H54 (cell line): ENCODE measurements at regions not wholly inside any gene's neighbourhood (a gene's known extent, or its start where the extent isn't known, plus 50 kb on each side); places are given as distances from the start of the nearest gene placed in this dataset.

Experiments
- DNase-seq: peaks from one replicate; pipeline ENCODE4 v3.0.0; 2011; ENCODE audit warnings: low spot score, mixed read lengths; ENCODE audit not compliant: insufficient read length
- FAIRE-seq: peaks from 3 replicates; lab custom pipeline; 2011; peaks lifted over from hg19 to GRCh38; lab: Jason Lieb, UNC
- POLR2A ChIP-seq: IDR thresholded peaks from 2 replicates; pipeline ENCODE4 v1.6.1; 2011; ENCODE audit warnings: low read depth, mild to moderate bottlenecking, low read length

DNA sequence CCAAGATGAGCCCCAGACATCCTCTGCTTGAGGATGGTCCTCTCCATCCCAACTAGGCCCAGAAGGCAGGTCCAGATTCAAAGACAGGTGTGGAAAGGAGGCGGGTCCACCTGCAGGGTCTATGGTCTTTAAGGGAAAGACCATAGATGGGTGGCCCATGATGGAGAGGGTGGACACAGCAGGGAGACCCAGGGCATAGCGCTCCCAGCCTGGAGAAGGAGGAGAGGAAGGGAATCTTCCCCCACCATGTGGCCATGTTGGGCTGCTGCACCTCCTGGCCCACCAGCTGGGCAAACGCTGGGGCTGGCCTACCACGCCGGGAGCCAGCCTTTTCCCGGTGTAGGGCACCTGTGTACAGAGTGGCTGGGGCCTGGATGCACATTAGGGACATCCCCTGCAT, 265.2 kb upstream of the TLE3 start:
- FAIRE-seq (no peak), DNase-seq (no peak)
- no peak for TF ChIP-seq POLR2A

DNA sequence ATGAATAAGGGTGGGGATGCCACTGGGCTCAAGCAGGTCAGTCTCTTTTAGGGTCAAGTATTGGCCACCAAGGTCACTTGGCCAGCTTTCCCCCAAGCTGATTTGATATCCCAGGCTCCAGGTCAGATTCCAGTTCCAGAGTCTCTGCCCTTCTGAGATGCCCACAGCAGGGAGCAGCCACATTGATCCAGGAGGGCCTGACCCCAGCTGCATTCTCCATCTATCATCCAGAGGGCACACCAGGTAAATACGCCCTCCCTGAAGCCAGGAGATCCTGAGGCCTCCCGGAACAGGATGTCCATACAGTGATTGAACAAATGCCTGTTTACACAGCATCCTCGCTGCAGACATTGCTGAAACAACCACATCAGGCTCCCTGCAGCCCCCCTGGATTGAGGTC, 264.6 kb upstream of the TLE3 start:
- no peak for FAIRE-seq
- TF ChIP-seq POLR2A, result no peak
- DNase-seq, result no peak

DNA sequence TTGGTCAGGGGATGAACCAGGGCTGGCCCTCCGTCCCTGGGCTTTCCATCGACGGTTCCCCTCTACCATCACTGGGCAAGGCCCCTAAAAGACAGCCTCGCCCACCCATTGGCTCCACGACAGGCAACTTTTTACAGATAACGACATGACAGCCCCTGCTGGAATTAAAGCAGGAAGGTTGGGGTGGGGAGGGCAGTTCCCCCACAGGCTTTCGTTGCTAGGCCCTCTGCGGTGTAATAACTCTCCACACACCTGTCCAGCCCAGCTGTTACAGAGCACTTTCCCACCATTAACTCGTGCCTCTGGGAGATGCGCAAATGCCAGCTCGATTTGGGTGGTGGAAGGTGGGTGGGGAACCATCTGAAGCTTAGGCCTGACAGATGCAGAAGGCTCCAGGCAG, 264.2 kb upstream of the TLE3 start:
- FAIRE-seq (no peak), DNase-seq (no peak)
- no peak for TF ChIP-seq POLR2A

DNA sequence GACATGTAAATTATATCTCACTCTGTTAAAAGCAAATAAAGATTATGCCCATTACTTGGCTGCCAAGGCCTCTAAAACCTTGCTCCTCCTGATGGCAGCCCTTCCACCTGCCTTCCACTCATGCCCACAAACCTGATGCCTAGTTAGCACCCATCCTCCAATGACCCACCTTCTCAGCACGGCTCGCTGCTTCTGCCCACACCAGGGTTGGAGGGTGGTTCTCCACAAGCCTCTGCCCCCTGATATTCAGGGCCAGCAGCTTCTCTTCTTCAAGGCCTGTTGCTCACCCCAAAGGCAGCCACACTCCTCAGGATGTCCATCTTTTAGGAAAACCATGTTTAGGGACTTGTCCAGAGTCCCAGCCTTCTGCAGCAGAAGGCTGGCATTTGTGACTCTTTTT, 263.4 kb upstream of the TLE3 start:
- DNase-seq (no peak), FAIRE-seq (no peak)
- TF ChIP-seq POLR2A, result no peak

DNA sequence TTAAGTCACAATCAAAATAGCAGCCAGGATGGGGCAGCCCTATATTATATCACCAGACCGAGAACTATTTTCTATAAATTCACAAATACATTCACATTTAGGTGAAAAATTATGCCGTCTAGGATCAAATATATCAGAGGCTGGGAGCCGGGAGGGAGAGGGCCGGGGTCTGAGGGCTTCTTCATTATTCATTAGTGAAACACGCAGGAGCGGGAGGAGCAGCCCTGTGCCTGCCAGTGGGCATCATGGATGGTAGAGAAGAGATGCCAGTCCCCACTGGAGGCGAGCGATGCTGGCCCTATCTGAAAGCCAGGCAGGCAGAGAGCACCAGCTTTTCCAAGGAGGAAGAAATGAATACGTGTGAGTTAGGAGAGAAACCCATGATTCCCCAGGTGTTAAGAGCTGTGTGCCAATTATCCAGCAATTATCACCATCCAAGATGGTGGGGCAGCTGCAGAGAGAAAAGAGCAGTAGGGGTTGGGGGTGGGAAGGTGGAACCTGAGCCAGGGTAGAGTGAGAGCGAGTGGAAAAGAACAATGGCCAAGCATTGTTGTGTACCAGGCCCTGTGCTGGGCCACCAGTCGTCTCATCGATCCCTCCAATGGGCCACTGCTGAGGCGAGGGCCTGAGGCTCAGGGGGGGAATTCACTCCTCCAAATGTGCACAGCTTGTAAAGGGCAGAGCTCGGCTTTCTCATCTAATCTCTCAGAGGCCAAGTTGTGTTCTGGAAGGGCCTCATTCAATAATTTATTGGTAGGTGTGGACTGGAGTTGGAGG, 261.3 kb upstream of the TLE3 start:
- DNase-seq, result no peak
- no peak for FAIRE-seq
- TF ChIP-seq POLR2A, result no peak

DNA sequence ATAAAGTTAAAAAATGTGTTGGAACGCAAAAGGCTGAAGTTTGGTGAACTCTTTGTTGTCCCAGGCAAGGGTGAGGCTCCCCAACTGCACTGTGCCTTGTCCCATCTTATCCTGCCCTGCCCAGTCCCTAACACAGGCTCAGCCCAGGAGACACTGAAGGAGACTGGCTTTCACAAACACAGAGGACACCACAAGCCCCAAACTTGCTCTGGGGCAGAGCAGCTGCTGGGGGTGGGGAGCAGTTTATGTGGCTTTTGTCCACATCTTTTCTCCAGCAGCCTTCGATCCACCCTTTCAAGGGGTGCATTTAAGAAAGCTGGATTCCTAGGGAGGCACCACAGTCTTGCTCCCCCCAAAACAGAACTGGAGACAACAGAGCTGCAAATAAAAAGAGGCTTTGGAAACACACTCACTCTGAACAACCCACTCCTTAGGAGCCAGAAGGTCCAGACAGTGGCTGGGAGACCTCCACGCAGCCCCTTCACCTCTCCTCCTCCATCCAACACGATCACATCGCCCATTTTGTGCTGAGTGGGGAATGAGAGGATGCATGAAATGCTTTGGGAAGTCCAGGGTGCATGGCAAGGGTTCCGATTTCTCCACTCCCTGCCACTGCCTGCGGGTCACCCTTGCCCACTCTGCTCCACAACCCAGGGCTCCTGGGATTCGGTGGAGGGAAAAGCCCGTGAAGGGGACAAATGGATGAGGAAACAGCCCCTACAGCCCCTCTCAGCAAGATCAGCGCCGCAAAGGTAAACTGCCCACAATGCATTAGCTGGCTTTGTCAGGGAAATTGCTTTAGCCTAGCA, 260.5 kb upstream of the TLE3 start:
- TF ChIP-seq POLR2A, result no peak
- FAIRE-seq, result no peak
- DNase-seq, result no peak

DNA sequence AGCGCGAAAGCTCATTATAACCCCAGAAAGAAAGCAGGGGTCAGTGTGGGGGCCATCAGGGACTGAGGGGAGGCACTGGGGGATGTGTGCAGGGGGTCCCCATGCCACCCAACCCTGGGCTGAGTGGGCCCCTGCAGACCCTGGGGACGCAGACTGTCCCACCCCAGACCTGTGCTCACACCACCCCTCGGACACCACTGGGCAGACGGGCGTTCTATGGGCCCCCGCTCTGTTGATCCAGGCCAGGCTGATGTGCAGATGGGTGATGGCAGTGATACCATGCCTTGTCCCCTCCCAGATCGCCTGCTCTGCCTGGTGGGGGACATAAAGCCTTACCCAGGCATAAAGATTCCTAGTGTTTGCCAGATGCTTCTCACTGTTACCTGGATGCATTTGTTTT, 259.7 kb upstream of the TLE3 start:
- no peak for TF ChIP-seq POLR2A
- DNase-seq, result no peak
- no peak for FAIRE-seq

DNA sequence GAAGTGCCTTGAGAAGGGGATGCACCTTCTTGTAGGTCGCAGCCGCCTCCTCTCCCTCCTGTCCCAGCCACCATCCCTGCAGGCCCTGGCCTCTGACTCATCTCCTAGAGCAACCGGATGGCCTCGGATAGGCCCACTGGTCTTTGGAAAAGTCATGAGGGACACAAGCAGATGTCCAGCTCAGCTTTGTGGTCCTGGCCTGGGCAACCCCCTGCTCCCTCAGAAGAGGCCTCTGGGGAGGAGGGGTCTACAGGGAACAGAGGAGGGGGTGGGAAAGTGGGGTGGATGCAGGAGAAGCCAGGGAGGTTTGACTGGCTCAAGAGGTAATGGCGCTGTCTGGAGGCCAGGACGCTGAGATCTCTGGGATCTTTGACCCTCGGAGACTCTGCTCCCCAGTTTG, 259.2 kb upstream of the TLE3 start:
- no peak for TF ChIP-seq POLR2A
- DNase-seq, result no peak
- no peak for FAIRE-seq

DNA sequence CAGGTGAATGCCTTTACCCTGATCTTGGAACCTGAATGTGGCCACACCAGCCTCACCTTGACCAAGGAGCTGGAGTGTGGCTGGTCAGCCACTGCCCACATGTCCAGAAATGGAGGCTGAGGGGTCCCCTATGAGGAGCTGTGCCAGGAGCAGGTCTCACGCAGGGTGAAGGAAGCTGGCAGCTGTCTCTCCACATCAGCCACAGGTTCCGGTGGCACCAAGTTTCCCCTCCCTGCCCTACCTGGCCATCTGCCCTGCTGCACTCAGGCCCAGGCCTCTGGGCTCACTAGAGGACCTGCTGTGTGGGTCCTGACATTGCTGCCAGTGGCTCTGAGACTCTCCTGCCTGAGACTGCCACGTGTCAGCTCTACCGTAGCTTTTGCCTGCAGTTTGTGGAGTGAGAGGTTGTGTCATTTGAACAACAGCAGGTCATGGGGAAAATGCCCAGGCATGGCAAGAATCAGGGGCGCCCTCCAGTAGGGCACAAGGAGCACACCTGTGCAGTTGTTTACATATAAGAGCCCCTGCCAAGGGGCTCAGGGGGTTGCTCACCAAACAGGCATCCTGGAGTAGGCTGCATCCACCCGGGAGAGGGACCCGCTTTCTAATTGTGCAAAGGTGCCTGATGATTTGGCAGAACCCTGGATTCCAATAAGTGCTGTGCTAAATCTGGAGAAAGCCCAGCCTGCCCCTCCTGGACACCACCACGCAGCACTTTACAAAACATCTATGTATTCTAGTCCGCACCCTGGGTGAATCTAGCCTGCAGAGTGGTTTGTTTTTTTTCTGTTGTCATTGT, 258.5 kb upstream of the TLE3 start:
- no peak for FAIRE-seq

DNA sequence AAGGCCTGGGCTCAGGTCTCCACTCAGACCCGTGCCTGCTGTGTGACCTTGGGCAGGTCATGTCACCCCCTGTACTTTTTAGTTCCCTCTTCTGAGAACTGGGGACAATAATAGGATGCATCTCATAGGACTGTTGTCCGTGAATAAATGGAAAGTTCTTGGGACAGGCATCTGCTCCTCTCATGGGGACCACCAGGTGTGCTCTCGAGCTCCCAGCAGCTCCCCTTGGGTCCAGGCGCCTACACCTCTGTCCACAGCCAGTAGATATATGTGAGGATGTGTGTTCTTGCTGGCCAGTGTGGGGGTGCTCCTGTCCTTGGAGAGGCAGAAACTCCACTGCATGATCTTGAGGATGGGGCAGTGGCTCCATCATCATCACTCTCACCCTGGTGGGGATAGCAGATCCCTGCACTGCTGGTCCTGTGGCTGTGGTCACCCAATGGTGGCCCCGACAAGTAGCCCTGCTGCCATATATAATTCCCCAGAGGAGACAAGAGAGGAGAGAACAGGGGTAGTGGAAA, 257.6 kb upstream of the TLE3 start:
- FAIRE-seq (no peak), DNase-seq (no peak)
- no peak for TF ChIP-seq POLR2A

More for the DNA sequence above, 258.5 kb upstream of the TLE3 start:
- no peak for DNase-seq
- TF ChIP-seq POLR2A, result no peak

DNA sequence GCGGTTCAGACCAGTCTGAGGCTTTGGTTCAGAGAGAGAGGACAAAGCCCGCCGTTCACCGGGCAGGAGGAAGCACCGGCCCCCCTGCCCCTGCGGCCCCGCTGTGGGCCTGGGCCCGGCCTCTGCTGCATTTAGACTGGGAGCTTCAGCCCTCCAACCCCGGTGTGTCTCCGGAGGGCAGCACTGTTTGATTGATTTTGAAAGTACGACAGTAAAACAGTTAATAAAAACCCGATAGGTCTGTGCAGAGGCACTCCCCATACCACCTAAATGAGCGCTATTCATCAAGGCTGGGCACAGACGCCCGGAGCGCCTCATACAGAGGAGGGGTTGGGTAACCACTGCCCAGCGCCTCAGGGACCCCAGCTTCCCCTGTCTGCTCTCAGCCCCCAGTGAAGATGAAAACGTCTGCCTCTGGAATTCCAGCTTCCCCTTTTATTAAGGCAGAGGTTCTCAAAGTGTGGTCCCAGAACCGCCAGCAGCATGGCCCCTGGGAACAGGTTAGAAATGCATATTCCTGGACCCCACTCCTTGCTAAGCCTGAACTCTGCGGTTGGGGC, 256.7 kb upstream of the TLE3 start:
- FAIRE-seq (no peak), DNase-seq (no peak)
- no peak for TF ChIP-seq POLR2A

DNA sequence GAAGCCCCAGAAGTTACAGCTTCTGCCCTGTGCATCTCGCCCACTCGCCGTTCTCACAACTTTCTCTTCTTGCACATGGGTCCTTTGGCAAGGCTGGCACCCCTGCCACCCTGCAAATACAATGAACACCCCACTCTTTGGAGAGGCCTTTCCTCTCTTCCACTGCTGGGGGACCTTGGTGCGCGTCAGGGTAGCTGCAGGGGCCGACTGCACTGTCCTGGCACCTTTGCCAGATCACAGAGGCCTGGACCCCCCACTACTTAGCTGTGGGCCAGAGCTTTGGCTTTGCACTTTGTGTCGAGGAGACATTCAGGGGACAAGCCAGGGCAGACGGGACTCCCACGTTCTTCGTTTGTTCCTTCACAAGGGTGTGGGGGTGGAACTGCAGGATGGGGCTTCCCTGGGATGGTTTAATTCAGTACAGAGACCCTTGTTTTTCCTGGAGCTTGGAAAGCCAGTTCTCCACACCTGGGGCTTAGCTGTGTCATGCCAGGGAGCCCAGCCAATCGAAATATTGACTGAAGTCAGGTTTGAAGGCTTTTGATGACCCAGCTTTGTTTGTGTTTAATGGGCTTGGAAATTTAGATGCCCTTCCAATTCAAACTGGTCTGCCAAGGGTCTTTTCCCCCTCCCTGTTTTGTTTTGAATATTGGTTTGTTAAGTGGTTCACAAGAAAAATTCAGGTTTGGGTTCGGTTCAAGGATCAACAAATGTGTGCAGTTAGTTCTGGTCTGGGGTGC, 256.1 kb upstream of the TLE3 start:
- TF ChIP-seq POLR2A, result no peak
- DNase-seq, result no peak
- no peak for FAIRE-seq
